ENCODE measurements at regions not wholly inside any gene's neighbourhood (a gene's known extent, or its start where the extent isn't known, plus 50 kb on each side); places are given as distances from the start of the nearest gene placed in this dataset.

GRCh38 chr2:215681799-215682596 is 246.1 kb upstream of the FN1 start:
- no peak for DNase-seq

- DNase-seq, result peak; percentile 36
Measured at GRCh38 chr2:215680605-215681598, 245.0 kb upstream of the FN1 start.

GRCh38 chr2:215678094-215678493 is 242.2 kb upstream of the FN1 start:
- DNase-seq, result no peak

- DNase-seq, result no peak
Measured at GRCh38 chr2:215677481-215677880, 241.6 kb upstream of the FN1 start.

- DNase-seq, result no peak
Measured at GRCh38 chr2:215672406-215672805, 236.5 kb upstream of the FN1 start.

- DNase-seq, result no peak
Measured at GRCh38 chr2:215671691-215672090, 235.8 kb upstream of the FN1 start.

GRCh38 chr2:215671244-215671643 is 235.4 kb upstream of the FN1 start:
- no peak for DNase-seq

GRCh38 chr2:215670396-215670795 is 234.5 kb upstream of the FN1 start:
- no peak for DNase-seq

- no peak for DNase-seq
Measured at GRCh38 chr2:215668378-215668775, 232.5 kb upstream of the FN1 start.

GRCh38 chr2:215667585-215668377 is 231.9 kb upstream of the FN1 start:
- DNase-seq, result no peak

- DNase-seq, result peak; percentile 18
Measured at GRCh38 chr2:215664847-215665525, 229.1 kb upstream of the FN1 start.

GRCh38 chr2:215662715-215663114 is 226.8 kb upstream of the FN1 start:
- DNase-seq, result no peak

GRCh38 chr2:215660687-215661086 is 224.8 kb upstream of the FN1 start:
- DNase-seq, result no peak

- no peak for DNase-seq
Measured at GRCh38 chr2:215659650-215660049, 223.8 kb upstream of the FN1 start.

- no peak for DNase-seq
Measured at GRCh38 chr2:215658635-215659305, 222.9 kb upstream of the FN1 start.

GRCh38 chr2:215657844-215658243 is 222.0 kb upstream of the FN1 start:
- no peak for DNase-seq

GRCh38 chr2:215654148-215654819 is 218.4 kb upstream of the FN1 start:
- DNase-seq, result no peak

- DNase-seq, result no peak
Measured at GRCh38 chr2:215653344-215654030, 217.6 kb upstream of the FN1 start.

- DNase-seq, result no peak
Measured at GRCh38 chr2:215652388-215652787, 216.5 kb upstream of the FN1 start.

- DNase-seq, result no peak
Measured at GRCh38 chr2:215651412-215651811, 215.5 kb upstream of the FN1 start.

Measured in NK-92 treated with Interleukin-12 subunit alpha and Interleukin-12 subunit beta, amount 100 ng/mL, for 24 hours (cell line).